NB4 (cell line): ENCODE measurements at regions not wholly inside any gene's neighbourhood (a gene's known extent, or its start where the extent isn't known, plus 50 kb on each side); places are given as distances from the start of the nearest gene placed in this dataset.
A peak's percentile ranks its signal among the peaks of the same experiment; 100 is the strongest.
"Not testable (repeated sequence)": the region's sequence is repeated elsewhere in the genome, so short reads cannot be mapped to it uniquely, and the experiment has no call there.

Experiments used
- DNase-seq: peaks from one replicate; pipeline ENCODE4 v3.0.0; 2010; ENCODE audit warnings: low read depth
- H3K4me3 ChIP-seq: one replicate; pipeline ENCODE4 v1.5.1; 2011; ENCODE audit warnings: mild to moderate bottlenecking, low read depth, low read length, moderate library complexity
- CTCF ChIP-seq: IDR thresholded peaks from one replicate; pipeline ENCODE4 v1.5.1; 2012; ENCODE audit warnings: low read depth, low read length
- MAX ChIP-seq: IDR thresholded peaks from 2 replicates; pipeline ENCODE4 v1.6.1; 2011; ENCODE audit warnings: low read depth, low read length
- MYC ChIP-seq: IDR thresholded peaks from 2 replicates; pipeline ENCODE4 v1.6.1; 2011; ENCODE audit warnings: low read depth, low read length
- POLR2A ChIP-seq: IDR thresholded peaks from 2 replicates; pipeline ENCODE4 v1.6.1; 2011; ENCODE audit warnings: mild to moderate bottlenecking; ENCODE audit not compliant: insufficient read length; ENCODE audit errors: extremely low read depth

GRCh38 chr6:137810554-137811120, 56.4 kb upstream of the TNFAIP3 start:
- peak; percentile 63 for DNase-seq
- TF ChIP-seq CTCF (no peak), MYC (no peak), POLR2A (no peak)

GRCh38 chr6:137811121-137811915, 55.7 kb upstream of the TNFAIP3 start:
- TF ChIP-seq CTCF (no peak), MYC (peak; percentile 47; the same call in 1 of the 2 replicates), MAX (peak; percentile 85), POLR2A (peak; percentile 52)
- H3K4me3 ChIP-seq: peak overlapping the region; percentile 58
- peak; percentile 94 for DNase-seq

More at GRCh38 chr6:137810554-137811120, 56.4 kb upstream of the TNFAIP3 start:
- H3K4me3 ChIP-seq: peak overlapping the region; percentile 58

- H3K4me3 ChIP-seq: peak overlapping the region; percentile 58
- no peak for TF ChIP-seq POLR2A
- no peak for TF ChIP-seq MYC
- no peak for TF ChIP-seq MAX
- TF ChIP-seq CTCF: no peak
- peak; percentile 60 for DNase-seq
Observed at GRCh38 chr6:137811916-137812553, 55.0 kb upstream of the TNFAIP3 start.

- H3K4me3 ChIP-seq: no peak overlapping the region
- TF ChIP-seq MAX: no peak
- TF ChIP-seq CTCF: no peak
- no peak for TF ChIP-seq MYC
- no peak for TF ChIP-seq POLR2A
- DNase-seq: no peak
Observed at GRCh38 chr6:137813308-137813970, 53.6 kb upstream of the TNFAIP3 start.

GRCh38 chr6:137814030-137814429, 53.0 kb upstream of the TNFAIP3 start:
- not testable (repeated sequence) for H3K4me3 ChIP-seq, DNase-seq

- no peak for DNase-seq
- no peak overlapping the region for H3K4me3 ChIP-seq
- no peak for TF ChIP-seq CTCF
- TF ChIP-seq MAX: no peak
- no peak for TF ChIP-seq POLR2A
- TF ChIP-seq MYC: no peak
Observed at GRCh38 chr6:137815692-137816091, 51.4 kb upstream of the TNFAIP3 start.
